Endothelial cell of umbilical vein (primary cell): ENCODE measurements at regions not wholly inside any gene's neighbourhood (a gene's known extent, or its start where the extent isn't known, plus 50 kb on each side); places are given as distances from the start of the nearest gene placed in this dataset.
"Not testable (repeated sequence)": the region's sequence is repeated elsewhere in the genome, so short reads cannot be mapped to it uniquely, and the experiment has no call there.

Experiments
- EZH2 ChIP-seq: IDR thresholded peaks from 2 replicates; pipeline ENCODE4 v1.6.1; 2012; ENCODE audit warnings: borderline replicate concordance, low read depth, mild to moderate bottlenecking, moderate library complexity, low read length, inconsistent platforms; ENCODE audit not compliant: severe bottlenecking
- POLR2A ChIP-seq: IDR thresholded peaks from 2 replicates; pipeline ENCODE4 v1.6.1; 2012; ENCODE audit warnings: low read depth, mild to moderate bottlenecking, control low read depth, low read length
- POLR2AphosphoS5 ChIP-seq: IDR thresholded peaks from 2 replicates; pipeline ENCODE4 v1.6.1; 2012; ENCODE audit warnings: low read depth, mild to moderate bottlenecking, control low read depth, low read length, moderate library complexity; ENCODE audit not compliant: insufficient read depth
- TF ChIP-seq, protein P1 (sequence below), 2 donors: IDR thresholded peaks; 1 replicate in 1 of 2; 2 replicates in 1 of 2; pipeline ENCODE4 v1.5.1; 2011; ENCODE audit warnings: low read length in 2 of 2, mild to moderate bottlenecking in 2 of 2, moderate library complexity in 2 of 2, control low read depth in 1 of 2, inconsistent platforms in 1 of 2, low read depth in 1 of 2; ENCODE audit not compliant: insufficient read depth in 1 of 2; ENCODE audit errors: extremely low read depth in 1 of 2

- TF ChIP-seq, protein P1, sequence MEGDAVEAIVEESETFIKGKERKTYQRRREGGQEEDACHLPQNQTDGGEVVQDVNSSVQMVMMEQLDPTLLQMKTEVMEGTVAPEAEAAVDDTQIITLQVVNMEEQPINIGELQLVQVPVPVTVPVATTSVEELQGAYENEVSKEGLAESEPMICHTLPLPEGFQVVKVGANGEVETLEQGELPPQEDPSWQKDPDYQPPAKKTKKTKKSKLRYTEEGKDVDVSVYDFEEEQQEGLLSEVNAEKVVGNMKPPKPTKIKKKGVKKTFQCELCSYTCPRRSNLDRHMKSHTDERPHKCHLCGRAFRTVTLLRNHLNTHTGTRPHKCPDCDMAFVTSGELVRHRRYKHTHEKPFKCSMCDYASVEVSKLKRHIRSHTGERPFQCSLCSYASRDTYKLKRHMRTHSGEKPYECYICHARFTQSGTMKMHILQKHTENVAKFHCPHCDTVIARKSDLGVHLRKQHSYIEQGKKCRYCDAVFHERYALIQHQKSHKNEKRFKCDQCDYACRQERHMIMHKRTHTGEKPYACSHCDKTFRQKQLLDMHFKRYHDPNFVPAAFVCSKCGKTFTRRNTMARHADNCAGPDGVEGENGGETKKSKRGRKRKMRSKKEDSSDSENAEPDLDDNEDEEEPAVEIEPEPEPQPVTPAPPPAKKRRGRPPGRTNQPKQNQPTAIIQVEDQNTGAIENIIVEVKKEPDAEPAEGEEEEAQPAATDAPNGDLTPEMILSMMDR (IDR thresholded peaks at IDR 0.05; ENCODE audit: extremely low read depth in 1 of 2, insufficient read depth in 1 of 2, low read depth in 1 of 2, low read length in 2 of 2), result not testable (repeated sequence)
- not testable (repeated sequence) for TF ChIP-seq EZH2, POLR2A, POLR2AphosphoS5
Observed at GRCh38 chr10:121145802-121146395, 294.7 kb downstream of the WDR11 start.
